ENCODE measurements at regions not wholly inside any gene's neighbourhood (a gene's known extent, or its start where the extent isn't known, plus 50 kb on each side); places are given as distances from the start of the nearest gene placed in this dataset.

GRCh38 chr6:15110726-15111354 is 135.0 kb upstream of the JARID2 start:
- TF ChIP-seq, protein P1, sequence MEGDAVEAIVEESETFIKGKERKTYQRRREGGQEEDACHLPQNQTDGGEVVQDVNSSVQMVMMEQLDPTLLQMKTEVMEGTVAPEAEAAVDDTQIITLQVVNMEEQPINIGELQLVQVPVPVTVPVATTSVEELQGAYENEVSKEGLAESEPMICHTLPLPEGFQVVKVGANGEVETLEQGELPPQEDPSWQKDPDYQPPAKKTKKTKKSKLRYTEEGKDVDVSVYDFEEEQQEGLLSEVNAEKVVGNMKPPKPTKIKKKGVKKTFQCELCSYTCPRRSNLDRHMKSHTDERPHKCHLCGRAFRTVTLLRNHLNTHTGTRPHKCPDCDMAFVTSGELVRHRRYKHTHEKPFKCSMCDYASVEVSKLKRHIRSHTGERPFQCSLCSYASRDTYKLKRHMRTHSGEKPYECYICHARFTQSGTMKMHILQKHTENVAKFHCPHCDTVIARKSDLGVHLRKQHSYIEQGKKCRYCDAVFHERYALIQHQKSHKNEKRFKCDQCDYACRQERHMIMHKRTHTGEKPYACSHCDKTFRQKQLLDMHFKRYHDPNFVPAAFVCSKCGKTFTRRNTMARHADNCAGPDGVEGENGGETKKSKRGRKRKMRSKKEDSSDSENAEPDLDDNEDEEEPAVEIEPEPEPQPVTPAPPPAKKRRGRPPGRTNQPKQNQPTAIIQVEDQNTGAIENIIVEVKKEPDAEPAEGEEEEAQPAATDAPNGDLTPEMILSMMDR (IDR thresholded peaks at IDR 0.05): no peak

DNA sequence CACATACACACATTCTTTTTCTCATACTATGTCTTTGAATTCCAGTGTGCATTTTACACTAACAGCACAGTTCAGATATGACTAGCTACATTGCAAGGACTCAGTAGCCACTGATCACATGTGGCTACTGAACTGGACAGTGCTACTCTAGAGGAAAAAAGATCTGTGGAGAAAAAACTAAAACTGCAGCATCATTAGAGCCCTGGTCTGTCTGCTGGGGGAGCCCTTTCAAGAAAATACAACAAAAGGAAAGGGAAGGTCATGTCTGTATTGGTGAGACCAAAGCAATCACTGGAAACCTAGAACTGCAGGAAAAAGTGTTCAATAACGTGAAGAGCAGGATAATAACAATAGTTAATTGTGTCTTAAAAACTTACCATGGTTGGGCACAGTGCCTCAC is 132.3 kb upstream of the JARID2 start:
- TF ChIP-seq, protein P1 (IDR thresholded peaks at IDR 0.05): no peak

DNA sequence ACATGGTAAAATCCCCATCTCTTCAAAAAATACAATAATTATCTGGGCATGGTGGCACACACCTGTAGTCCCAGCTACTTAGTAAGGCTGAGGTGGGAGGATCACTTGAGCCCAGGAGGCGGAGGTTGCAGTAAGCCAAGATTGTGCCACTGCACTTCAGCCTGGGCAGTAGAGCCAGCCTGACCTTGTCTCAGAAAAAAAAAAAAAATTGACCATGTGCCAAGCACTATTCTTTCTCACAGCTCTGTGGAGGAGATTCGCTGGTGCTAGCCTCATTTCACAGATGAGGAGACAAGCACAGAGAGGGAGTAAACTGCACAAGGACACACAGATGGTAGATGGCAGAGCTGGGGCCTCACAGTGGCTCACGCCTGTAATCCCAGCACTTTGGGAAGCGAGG is 131.8 kb upstream of the JARID2 start:
- TF ChIP-seq, protein P1 (IDR thresholded peaks at IDR 0.05): no peak

- TF ChIP-seq, protein P1 (IDR thresholded peaks at IDR 0.05): no peak
Measured at GRCh38 chr6:15116889-15117288, 129.0 kb upstream of the JARID2 start.

- TF ChIP-seq, protein P1 (IDR thresholded peaks at IDR 0.05): no peak
Measured at GRCh38 chr6:15121443-15121842, 124.4 kb upstream of the JARID2 start.

DNA sequence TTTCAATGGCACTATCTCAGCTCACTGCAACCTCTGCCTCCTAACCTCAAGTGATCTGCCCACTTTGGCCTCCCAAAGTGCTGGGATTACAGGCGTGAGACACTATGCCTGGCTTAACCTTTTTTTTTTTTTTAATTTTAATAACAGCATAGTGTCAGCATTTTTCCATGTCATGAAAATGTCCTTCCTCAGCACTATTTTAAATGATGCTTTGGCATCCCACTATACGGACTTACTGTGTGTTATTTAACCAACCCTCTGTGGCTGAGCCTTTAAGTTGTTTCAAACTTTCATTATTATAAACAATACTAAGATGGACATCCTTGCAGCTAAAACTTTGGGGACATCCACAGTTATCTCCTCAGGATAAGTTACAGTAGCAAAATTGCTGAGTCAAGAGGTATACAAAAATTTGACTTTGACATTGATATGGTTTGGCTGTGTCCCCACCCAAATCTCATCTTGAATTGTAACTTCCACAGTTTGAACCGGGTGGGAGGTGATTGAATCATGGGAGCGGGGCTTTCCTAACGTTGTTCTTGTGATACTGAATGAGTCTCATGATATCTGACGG is 123.8 kb upstream of the JARID2 start:
- TF ChIP-seq, protein P1 (IDR thresholded peaks at IDR 0.05): no peak

DNA sequence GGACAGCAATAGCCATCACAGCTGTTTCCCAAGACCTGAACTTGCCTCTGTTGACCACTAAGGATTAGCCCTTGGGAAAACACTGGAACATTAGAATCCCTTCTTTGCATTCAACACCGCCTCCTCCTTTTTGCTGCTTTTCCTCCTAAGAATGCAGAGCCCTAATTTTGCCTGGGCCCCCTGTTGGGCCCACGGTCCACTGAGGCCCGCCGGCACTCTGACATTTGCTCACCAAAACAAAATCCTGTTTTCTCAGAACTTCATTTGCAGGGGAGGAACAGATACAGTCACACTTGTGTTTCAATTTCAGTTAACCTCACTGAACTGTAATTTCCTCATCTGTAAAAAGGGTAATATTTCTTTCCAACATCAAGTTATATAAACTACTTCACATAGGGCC is 116.0 kb upstream of the JARID2 start:
- TF ChIP-seq, protein P1 (IDR thresholded peaks at IDR 0.05): no peak
